GM21737 (cell line): ENCODE measurements at regions not wholly inside any gene's neighbourhood (a gene's known extent, or its start where the extent isn't known, plus 50 kb on each side); places are given as distances from the start of the nearest gene placed in this dataset.

Experiments
- ATAC-seq: cut with Tn5 transposase; IDR thresholded peaks from one replicate; pipeline ENCODE4 v1.9.1; 2021; ENCODE audit warnings: mild to moderate bottlenecking, moderate library complexity; ENCODE audit not compliant: unreplicated experiment

- no peak for ATAC-seq
These were observed 1548.4 kb upstream of the TMEFF2 start for GRCh38 chr2:193743089-193743488.

GRCh38 chr2:193738892-193739291 is 1544.2 kb upstream of the TMEFF2 start:
- no peak for ATAC-seq

DNA sequence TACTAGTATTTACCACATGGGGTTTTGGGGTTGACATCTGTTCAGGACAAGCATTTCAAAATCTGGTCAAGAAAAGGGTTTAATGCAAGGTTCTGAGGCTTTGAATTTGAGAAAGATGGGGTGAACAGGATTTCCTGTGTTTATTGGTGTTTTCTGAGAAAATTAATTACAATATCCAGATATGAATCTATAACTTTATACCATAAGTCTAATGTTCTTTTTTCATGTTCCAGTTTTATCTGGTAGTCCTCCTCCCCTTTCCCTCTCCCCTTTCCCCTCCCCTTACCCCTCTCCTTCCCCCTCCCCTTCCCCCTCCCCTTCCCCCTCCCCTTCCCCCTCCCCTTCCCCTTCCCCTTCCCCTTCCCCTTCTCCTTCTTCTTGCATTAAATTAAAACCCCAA is 1518.2 kb upstream of the TMEFF2 start:
- no peak for ATAC-seq

GRCh38 chr2:193703411-193703810 is 1508.7 kb upstream of the TMEFF2 start:
- ATAC-seq = no peak

GRCh38 chr2:193701484-193701883 is 1506.8 kb upstream of the TMEFF2 start:
- ATAC-seq = no peak

DNA sequence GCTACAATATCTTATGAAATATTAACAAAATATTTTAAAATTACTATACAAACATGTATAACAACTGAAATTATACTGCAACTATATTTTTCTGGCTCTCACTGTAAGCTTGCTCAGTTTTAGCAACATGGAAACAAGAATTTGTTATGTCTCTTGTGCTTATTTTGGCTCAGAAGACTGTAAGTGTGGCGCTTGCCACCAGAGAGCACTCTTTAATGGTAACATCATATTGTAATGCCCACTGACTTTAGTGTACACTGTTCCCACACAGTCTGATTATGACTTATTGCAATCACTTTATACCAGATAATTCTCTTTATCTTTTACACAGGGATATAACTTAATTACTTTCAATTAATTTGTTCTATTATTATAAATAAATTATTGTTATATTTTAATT is 1500.6 kb upstream of the TMEFF2 start:
- peak; percentile 62 for ATAC-seq

DNA sequence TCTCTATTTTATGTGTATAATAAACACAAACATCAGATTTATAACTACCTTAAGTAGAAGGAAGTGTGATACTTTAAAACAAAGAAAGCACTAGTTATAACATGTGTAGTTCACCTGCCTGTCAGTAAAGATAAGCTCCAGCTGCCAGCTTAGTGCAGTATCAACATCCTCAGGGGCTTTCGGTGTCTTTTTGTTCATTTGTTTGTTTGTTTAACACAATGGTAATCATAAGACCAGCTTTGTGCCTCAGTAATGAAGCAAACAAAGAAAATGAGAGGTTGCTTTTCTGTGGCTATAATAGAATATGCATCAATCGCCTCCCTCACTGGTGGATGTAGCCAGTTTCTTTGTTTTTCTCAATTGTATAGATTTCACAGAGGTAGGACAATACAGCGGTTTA is 1499.0 kb upstream of the TMEFF2 start:
- no peak for ATAC-seq

GRCh38 chr2:193690572-193690971 is 1495.8 kb upstream of the TMEFF2 start:
- no peak for ATAC-seq

GRCh38 chr2:193687195-193687594 is 1492.5 kb upstream of the TMEFF2 start:
- no peak for ATAC-seq

DNA sequence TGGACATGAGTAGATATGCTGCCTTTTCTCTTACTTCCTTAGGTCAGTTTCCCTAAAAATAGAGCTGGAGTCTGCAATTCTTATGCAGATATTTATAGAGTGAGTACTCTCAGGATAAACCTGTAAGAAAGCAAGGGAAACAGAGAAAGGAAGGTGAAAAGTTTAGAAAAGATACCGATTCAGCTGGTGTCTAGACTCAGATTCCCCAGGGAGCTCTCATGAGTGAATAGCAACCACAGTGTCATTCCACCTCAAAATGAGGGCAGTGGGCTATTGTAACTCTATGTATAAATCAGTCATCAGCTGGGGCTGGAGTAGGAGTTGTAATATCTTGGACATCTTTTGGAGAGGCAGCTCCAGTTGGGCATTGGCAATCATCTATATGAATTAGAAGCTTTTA is 1485.1 kb upstream of the TMEFF2 start:
- no peak for ATAC-seq

- ATAC-seq = no peak
These were observed 1475.7 kb upstream of the TMEFF2 start for GRCh38 chr2:193670478-193670877.

DNA sequence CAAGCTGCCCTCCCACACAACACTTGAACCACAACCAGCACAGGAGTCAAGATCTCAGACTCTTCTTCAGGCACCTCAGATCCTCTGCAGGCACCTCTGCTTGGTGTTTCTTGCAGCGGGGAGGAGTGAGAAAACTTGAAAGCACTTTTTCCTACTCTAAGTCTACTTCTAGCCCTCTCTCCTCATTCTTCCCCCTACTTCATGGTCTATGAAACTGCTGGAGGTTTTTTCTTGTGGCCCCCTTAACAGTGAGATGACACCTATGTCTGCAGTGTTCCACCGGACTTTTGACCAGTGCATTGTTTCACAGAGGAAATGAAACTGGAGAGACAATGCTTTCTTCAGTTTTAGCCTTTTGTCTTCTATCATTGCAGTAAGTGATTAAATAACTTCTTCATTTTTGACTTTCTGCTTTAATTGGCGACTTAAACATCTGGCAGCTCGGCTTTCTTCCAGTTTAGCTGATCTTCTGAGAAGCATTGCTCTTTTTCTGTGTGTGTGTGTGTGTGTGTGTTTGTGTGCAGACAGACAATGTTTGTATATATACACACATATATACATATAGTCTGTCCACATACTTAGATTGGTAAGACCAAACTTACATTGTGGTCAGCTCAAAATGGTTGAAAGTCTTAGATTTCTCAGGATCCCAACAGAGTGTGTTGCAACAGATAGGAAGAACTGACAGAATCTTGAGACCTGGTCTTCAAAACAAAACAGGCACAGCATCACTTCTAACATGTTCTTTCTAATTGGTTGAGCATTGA is 1474.0 kb upstream of the TMEFF2 start:
- no peak for ATAC-seq

- no peak for ATAC-seq
These were observed 1433.2 kb upstream of the TMEFF2 start for GRCh38 chr2:193627927-193628272.

DNA sequence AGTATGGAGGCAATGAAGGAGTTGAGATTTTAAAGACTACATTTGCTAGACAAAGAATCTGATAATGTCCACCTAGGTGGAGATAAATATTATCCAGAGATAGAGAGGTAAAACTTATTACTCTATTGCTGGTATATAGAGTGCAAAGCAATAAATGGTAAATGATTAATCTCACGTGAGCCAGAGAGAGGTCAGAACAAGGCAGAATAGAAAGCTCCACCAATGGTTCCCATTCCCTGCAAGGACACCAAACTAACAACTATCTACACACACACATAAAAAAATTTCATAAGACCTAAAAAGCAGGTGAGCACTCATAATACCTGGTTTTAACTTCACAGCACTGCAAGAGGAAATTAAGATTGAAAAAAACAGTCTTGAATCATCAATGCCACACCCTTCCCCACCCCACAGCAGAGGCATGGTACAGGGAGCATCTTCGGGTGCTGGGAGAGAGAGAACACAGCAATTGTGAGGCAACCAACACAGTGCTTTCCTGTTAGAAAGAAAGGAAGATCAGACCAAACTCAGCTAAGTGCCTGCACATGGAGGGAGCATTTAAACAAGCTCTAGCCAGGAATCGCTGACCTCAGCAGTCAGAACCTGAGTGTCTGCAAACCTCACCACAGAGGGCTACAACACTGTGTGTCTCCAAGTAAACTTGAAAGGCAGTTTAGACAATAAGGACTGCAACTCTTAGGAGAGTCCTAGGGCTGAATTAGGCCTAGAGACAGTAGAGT is 1432.6 kb upstream of the TMEFF2 start:
- no peak for ATAC-seq

DNA sequence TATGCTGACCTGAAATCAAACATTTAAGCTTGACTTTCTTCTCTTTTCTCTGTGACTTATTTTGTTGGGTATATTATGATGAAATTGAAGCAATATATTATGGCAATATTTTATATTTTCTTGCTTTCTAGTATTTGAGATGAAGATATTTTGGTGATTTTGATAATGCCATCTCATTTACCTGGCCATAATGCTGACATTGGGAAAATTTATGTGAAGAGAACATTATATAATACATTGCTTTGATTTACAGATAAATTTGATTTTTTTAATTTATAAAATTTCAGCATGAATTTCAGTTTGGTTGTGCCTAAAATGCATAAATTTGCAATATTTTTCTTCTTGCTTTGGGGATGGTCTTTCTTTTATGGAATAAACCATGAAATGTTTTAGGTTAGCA is 1413.7 kb upstream of the TMEFF2 start:
- no peak for ATAC-seq

DNA sequence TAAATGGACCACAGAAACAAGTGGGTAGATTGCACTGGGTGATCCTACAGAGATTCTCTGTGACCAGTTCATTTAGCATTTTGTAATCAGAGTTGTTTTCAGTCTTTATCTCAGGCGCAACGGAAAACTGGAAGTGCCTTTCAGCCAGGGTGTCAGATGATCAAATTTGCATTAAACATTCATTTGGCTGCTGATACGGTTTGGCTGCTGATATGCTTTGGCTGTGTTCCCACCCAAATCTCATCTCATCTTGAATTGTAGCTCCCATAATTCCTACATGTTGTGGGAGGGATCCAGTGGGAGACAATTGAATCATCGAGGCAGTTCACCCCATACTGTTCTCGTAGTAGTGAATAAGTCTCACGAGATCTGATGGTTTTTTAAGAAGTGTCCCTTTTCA is 1396.1 kb upstream of the TMEFF2 start:
- no peak for ATAC-seq

GRCh38 chr2:193584522-193584938 is 1389.8 kb upstream of the TMEFF2 start:
- ATAC-seq = peak; percentile 79

DNA sequence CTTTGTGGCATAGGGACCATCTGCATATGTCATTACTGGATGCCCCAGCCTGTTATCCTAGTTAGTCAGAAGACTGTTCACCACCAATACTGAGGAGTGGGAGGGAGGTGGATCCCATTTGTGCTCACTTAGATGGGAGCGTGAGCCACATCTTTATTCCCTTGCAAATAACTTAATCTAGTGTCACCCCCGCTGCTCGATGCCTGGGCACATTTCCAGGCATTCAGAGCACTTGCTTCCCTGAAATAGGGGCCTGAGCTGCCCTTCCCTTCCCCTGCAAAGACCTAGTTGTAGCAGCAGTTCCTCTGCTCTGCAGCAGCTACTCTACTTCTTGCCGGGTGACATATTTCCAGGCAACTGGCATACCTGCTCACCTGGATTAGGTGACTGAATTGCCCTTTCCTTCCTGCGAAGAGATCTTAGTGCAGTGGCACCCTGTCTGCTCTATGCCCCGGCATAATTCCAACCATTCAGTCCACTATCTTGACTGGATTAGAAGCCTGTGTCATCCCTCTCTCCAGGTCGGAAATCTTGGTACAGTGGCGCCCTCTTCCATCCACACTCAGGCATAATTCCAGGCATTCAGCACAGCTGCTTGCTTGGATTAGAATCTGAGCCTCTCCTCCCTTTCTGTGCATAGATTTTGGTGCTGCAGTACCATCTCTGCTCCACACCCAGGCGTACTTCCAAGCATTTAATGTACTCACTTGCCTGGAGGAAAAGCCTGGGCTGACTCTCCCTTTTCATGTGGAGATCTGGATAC is 1389.1 kb upstream of the TMEFF2 start:
- ATAC-seq = no peak

DNA sequence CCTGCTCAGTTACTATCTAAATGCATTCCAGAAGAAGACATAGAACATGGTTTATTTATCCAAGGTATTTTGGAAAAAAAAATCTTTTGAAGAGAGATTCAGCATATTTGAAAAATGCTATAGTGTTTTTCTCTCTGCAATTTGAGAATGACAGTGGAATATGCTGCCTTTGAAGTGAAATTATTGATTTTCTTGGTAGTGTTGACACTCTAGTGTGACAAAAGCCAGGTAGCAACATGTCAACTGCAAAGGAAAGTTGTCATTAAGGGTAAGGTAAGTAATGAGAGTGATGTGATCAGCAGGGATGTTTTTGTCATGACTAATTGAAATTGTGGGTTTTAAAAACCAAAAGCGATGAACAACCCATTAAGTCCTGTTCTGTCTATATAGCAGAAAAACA is 1387.1 kb upstream of the TMEFF2 start:
- ATAC-seq = no peak

GRCh38 chr2:193580176-193580950 is 1385.6 kb upstream of the TMEFF2 start:
- ATAC-seq = no peak

GRCh38 chr2:193566886-193567285 is 1372.2 kb upstream of the TMEFF2 start:
- no peak for ATAC-seq
